Stimulated activated CD8-positive, alpha-beta memory T cell treated with anti-CD3 and anti-CD28 coated beads, Interleukin-12 subunit alpha, Interleukin-12 subunit beta, amount 100 ng/mL, for 24 hours (primary cell): ENCODE measurements at regions not wholly inside any gene's neighbourhood (a gene's known extent, or its start where the extent isn't known, plus 50 kb on each side); places are given as distances from the start of the nearest gene placed in this dataset.

Experiments used
- DNase-seq: peaks from one replicate; pipeline ENCODE4 v3.0.0-alpha.2; 2020; ENCODE audit errors: extremely low read depth

DNA sequence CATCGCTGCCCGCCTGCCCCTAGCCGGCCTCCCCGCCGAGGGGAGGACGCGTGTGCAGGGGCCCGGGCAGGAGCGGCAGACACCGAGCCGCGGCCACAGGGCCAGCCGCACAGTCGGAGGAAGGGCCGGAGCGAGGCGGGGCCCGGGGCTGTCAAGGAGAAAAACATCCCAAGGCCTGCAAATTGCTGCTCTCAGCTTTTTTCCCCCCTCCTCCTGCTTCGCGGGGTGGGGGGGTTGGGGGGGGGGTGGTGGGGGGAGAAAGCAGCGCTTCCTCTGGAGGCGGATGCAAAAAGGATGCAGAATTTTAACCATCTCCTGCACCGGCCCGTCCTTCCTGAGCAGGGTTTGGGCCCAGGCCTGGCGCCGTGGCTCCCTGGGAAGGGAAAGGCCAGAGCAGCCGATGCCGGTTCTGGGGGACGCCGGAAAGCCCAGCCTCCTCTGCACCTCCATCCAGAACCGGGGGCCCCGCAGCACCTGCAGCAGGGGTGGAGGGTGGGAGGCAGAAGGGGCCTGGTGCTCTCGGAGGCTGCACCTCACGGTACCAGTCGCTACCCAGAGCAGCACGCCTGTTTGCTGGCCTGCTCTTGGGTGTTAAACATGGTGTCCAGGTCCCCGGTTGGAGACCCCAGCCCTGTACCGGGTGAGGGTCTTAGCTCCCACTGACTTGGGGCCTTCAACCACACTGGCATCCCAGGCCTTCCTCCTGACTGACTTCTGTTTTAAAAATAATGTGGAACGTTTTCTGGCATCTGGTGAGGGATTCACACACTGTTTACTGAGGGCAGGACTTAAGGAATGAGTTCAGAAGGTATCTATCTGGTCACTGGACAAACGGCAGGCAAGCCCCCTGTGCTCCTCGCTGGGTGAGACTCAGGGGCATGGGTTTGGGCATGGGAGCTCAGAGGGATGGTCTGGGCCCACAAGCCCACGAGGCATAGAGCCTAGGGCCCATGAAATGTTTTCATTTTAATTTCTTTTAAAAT is 77.4 kb upstream of the WNT7B start:
- DNase-seq = no peak

DNA sequence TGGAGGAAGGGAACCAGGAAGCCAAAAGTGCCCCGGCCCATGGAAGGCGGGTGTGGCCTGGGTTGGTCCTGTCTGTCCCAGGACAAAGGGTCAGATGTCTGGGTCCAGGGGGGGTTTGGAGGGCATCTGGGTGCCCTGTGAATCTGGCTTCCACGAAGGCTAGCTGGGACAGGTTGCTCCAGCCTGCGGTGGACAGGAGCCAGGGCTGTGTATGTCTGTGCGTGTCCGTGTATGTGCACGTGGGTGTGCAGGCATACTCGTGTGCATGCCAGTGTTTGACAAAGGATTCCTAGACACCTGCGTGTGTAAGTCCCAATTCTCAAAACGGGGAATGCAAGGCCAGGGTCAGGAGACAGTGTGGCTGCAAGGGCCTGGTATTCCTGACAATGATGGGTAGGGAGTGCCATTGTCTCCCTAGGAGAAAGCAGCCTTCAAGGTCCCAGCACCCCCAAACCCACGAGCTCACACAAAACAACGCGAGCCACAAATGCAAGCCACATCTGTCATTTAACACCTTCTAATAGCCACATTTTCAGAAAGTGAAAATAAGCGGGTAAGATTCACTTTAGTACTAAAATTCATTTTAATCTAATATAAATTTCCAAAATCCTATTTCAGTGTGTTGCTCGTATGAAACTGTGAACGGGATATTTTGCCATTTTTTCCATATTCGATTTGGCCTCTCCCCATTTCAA is 78.4 kb upstream of the WNT7B start:
- DNase-seq = no peak

DNA sequence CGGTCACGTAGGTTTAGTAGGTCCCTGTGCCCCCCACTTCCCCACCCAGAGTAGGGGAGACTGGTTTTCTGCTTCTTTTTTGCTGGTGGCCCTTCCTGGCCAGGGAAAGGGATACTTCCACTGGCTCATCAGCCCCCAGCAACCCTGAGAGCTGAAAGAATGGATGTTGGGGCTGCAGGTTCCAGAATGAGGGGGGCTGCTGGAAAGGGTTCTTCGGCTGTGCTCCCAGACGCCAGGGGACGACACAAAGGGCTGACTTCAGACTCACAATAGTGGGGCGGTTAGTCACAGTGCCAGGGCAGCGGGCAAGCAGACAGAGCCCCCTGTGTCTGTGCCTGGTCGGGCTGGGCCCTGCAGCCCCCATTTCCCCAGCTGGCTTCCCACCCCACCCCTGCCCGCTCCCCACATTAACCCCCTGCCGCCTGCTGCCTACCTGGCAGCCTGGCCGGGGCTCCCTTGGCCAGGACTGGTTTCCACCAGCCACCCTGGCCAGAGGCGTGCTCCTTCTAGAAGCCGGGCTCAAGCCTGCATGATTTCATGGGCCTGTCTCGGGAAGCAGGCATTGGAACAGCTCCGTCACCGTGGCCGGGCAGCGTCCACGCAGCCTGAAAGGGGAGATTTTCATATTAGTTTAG is 79.1 kb upstream of the WNT7B start:
- no peak for DNase-seq

DNA sequence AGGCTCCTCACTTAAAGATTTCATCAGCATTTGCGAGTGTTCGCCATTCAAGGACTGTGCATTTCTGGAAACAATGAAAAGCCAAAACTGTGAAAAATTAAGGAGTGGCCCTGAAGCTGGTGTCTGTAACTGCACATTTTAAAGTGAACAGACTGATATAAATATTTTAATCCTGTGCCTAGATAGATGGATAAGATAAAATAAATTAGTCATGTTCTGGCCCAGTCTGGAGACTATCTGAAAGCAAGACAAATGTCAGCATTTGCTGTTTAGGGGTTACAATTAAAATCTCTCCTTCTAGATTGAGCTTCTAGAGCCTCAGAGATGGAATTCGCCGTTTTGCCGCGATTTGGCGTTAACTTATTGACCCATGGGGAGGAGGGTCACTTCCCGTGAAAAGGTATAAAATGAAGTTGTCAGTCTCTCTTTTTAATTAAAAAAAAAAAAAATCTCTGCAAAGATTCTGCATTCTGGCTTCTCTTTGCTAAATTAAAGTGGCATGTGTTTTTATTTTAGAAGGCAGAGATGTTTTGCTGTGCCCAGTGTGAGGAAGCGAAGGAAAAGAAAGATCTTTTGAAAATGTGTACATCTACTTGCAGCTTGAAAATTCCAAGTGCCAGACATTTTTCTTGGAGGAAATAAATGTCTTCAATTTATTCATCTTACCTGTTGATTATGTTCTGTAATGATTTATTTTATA is 79.7 kb upstream of the WNT7B start:
- no peak for DNase-seq

DNA sequence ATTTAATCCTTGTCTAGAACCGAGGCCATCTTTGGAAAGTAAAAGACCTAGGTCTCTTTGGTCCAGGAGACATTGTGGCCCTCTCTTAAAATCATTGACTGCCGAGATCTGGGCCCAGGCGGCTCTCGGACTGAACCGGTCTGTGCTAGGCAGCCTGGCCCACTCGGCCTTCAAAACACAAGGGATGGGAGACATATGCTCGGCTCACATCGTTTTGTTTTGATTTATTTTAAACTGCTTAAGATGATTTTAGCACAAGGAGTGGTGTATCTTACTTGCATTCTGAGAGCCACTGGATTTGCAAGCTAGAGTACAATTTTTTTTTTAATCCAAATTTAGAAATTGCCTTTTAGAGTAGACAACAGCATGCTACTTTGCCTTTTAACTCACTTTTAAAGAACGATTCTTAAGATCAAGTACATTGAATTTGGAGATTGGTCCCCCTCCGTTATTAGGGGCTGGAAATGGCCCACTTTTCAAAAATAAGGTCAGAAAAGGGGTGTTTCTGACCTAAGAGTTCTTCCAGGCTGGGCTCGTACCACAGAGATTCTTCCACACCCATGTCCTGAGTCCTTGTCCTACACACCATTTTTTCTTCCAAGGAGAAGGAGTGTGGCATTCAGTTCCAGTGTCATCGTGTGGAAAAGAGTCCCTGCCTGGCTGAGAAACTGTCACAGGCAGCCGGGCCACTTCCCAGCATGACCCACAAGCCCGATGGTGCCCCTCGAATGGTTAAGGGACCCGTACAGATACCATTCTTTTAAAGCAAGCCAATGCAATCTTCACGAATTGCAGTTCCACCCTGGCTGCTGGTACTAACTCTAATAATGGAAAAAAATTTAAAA is 80.5 kb upstream of the WNT7B start:
- DNase-seq = no peak

DNA sequence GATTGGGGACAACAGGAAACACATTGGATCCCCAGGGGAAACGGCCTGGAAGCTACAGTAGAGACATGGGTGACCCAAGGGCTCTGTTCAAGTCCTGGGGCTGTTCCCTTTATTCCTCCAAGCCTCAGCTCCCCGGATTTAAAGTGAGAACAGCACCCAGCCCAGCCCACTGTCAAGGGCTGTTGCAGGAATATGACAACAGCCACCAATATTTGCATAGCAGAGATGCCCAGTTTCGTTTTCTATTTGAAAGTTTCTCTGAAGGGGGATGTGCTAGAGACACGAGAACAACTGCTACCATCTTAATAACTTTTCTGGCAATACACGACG is 81.1 kb upstream of the WNT7B start:
- no peak for DNase-seq

DNA sequence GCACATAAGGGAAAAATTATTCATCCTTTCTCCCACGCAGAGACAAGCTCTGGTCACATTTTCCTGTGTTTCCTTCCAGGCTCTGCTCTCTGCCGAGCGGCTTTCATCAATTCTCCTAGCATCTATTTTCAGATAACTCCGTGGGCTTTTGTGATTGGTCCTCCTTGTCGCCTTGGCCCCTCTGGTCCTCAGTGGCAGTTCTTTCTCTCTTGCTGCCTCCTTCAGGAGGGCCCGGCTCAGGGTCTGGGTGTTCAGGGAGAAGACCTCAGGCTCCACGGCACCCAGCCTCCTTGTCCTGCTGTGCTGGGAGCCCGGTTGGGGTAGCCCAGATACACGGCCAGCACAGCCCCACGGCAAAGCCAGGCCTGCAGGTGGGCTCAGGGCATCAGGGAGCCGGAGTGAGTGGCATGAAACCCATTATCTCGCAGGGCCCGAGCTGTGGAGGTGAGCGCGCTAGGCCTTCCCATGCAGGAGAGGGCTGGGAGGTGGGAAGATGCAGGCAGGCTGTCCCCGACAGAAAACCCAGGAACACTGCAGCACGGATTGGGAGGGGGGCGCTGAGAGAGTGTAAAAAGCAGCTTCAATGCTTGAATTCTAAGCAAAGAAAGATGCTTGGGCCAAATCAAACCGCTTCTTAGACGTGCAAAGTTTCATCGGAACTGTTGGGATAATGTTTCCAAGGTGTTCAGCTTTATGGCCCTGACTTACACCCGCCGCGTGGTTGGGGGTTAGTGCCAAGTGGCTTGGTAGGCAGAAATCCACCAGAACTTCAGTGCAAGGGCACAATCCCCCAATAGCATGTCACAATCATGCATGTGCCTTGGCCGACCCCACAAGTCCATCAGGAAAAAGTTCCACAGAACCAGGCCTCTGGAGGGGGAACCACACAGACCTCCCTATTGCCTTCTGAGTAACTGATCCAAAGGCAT is 81.9 kb upstream of the WNT7B start:
- DNase-seq = no peak

DNA sequence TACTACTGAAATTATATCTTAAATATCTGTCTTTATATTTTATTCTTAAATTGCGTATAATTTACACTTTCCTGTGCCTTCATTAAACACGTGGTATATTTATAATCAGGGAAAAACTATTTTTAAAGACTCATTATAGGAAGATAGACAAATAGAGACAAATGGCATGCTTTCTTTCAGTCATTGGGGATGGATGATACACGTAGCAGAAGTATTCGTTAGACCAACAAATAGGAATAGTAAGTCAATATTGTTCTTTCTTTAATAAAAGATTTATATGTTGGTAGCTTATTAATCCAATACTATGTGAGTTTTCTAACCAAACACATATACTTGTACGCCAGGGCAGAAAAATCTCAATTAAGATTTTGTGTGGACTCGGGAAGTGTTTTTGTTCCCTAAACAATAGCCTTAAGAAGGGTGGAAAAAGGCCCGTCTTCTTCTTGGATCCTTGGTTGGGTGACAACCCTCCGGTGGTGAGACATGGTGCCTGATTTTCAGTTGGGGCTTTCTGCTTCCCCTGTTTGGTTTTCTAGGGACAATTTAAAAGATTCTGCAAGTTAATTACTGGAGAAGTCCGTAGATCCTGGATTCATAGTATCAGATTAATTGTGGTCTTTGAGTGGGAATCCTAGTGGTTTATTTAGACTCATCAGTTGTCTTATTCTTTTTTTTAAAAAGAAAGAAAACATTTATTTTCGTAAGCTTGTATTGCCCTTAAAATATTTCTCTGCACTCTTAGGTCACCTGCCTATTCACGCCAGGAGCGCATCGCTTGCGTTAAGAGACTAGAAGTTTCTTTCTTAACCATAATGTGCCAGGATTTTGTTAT is 83.5 kb upstream of the WNT7B start:
- DNase-seq = no peak

DNA sequence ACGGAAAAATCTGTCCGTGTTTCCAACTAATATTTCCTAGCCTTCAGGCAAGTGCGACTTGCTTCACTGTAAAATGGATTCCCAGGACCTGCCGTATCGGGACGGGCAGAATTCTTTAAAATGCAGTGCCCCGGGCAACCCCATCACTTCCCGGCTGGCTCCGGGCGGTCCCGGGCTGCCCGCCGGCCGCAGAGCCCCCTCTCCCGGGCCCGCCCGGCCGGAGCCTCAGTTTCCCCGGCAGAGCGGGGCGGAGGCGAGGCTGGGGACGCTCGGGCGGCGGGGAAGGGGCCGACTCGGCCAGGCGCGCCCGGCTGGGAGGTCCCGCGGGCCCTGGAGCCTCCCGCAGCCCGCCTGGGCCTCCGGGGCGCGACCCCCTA is 84.2 kb upstream of the WNT7B start:
- DNase-seq = no peak

DNA sequence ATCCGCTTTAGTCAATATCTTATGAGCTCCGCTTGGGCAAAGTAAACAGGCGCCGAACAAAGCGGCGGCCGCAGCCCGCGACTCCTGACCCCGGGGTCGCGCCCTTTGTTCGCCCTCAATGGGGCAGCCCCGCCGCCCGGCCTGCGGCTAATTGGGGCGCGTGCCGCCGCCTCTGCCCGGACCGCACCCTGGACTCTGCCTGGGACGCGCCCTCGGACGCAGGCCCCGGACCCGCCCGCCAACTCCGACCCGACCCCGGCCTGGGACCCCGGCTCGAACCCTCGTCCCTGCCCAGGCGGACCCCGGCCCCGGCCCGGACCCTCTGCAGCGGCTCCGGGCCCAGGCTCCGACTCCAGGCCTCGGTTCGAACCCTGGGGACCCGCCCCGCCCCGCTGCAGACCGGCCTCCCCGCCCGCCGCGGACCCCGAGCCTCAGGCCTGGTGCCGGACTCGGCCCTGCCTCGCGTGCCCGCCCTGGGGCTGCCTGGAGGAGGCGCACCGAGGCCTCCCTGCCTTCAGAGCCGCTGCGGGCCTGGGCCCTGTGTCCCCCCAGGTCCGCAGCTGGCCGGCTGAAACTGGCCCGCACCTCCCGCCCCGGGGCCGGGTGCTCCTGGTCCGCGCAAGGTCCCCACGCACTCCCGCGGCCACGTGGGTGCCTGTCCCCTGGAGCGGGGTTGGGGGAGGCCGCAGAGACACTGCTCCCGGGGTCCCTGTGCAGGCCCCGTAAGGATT is 84.7 kb upstream of the WNT7B start:
- no peak for DNase-seq

DNA sequence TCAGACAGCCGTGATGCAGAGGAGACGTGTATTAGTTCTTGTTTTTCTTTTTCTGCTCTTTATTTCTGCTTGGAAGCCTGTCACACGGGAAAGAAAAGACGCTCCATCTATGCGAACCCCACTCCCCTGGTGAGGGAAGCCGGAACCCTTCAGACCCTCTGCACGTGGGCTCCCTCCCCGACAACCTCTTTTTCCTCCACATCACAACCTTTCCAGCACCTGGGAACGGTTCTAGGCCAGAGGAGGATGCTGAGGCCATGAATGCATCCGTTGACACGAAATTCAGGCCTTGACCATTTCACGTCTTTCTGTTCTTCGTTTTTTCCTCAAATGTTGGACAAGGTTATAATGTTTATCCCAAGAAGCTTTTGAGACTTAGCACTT is 85.3 kb upstream of the WNT7B start:
- no peak for DNase-seq

DNA sequence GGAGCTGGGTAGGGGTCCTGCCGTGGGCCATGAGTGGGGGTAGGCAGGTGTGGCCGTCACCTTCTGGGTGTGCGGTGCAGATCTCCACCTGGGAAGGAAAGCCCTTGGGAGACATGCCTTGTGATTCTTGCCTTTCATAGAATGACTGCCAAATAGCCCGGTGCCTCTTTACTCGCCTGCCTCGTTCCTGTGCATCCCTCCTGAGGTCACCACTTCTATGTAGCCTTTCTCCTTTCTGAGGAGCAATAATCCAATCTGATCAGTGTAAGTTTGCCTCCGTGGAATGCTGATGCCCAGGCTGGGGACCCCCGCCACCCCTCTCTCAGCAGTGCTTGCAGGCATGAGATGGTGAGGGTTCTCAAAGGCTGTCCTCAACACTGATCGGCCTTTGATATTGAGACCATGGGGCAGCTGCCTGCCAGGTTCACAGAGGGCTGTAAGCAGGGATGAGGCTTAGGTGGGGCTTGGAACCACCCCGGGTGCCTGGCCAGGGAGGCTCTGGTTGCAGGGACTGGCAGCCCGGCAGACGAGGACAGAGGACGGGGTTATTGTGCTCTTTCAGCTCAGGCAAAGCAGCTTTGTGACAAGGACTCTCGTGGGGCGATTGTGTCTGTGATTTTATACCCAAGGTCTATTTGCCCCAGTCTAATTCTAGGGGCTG is 86.1 kb upstream of the WNT7B start:
- no peak for DNase-seq

DNA sequence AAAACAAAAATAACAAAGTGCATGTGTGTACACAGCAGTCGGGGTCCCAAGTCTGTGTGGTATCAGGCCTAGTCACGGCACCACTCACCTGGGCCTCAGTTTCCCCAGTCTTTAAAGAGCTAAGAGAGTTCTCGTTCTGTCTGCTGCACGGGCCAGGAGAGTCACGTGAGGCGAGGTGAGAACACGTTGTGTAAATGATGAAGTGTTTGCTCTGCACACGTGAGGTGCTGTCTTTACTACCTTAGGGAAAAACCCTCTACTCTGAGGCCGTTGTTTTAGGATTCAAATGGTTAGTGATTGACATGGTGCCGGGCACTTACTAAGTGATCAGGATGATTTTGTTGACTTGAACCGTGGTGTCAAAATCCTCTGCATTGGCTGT is 86.5 kb upstream of the PPARA start:
- no peak for DNase-seq

DNA sequence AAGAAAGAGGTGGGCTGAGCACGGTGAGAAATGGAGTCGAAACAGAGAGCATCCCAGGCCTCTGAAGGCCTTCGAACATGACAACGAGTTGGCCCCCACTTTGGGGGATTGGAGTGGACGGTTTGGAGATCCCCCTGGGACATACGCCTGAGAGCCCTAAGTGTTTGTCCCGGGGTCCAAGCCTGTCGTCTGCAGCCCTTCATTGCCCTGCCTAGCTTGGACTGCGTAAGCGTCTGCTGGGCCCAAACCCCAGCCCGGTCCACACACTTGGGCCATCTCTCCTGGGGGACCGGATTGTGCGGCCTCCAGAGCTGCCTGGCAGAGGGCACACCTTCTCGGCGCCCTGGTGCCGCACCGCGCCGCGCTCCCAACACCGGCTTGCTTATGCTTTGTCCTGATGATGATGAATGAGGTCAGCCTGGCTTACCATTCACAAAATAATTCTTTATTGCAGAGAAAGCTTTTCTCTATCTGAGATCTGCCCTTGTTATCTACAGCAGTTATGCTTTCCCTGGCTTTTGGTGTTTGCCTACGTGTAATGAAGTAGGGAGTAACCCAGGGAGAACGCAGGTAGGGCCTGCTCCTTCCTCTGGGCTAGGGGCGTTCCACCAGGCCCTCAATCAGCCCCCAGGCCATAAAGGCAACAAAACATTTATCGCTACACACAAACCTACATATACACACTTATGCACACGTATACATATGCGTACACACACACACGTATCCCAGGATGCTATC is 85.9 kb upstream of the PPARA start:
- DNase-seq = no peak

DNA sequence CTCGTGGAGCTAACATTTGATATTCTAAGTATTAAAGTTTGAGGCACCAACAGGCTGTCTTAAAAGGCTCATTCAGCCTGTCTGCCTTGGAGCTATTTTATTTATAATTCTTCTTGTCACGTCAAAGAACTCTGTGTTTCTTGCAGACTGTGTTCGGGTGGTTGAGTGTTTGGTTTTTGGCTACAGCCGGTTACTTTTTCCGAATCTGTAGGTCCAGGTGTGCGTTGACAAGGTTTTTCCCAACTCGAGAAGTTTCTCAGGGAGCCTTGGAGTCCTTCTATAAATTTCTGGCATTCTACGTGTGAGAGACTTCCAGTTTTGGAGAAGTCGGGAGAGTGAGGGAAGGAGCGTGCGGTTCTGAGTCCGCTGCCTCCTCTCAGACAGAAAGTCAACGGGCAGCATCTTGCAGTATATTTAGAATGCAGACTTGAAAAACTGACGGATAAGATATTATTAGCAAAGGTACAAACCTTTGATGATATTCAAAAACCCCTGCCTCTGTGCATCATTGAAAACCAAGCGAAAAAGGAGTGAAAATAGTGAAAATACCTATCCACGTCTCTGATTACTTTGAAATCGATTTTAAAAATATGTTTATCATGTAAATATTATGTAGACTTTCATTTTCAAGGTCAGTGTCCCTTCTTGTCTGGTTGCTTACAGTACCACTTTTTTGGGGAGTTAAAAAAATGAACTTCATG is 85.2 kb upstream of the PPARA start:
- no peak for DNase-seq

DNA sequence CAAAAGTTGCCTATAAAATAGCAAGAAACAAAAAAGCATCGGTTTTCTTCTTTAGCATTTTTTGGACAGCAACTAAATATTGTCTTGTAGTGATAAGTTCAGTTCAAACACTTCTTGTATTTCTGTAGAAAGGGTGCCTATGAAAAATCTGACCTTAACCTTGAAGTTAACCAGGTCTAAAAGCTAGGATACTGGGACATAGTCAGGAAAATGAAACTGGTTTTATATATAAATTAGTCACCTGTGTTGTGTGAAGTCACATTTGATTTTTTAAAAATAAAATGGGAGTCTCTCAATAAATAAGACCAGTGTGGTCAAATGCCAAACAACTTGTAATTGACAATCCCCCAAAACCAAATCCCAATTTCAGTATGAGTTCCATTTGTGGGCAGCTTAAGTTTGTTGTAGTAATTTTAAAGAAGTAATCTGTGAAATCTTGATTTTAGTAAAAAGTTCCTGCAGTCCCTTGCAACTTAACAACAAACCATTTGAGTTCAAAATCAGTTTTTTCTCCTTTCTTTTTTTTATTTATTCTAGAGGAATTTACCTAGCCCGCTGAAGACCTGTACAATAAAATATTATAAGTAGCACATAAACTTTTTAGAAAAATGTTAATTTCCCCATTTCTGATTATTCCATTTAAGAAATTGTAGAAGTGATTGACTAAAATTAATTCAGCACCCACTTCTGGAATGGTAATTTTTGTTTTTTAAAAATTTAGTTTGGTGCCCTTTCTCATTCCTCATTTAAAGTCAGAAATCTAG is 84.5 kb upstream of the PPARA start:
- DNase-seq = no peak
